Inflammatory macrophage treated with lipopolysaccharide for 4 hours (primary cell): ENCODE measurements at regions not wholly inside any gene's neighbourhood (a gene's known extent, or its start where the extent isn't known, plus 50 kb on each side); places are given as distances from the start of the nearest gene placed in this dataset.

ENCODE experiments used
- DNase-seq: peaks from one replicate; pipeline ENCODE4 v3.0.0-alpha.2; 2020

- no peak for DNase-seq
Observed at GRCh38 chr2:60659026-60659425, 97.0 kb upstream of the PAPOLG start.

DNA sequence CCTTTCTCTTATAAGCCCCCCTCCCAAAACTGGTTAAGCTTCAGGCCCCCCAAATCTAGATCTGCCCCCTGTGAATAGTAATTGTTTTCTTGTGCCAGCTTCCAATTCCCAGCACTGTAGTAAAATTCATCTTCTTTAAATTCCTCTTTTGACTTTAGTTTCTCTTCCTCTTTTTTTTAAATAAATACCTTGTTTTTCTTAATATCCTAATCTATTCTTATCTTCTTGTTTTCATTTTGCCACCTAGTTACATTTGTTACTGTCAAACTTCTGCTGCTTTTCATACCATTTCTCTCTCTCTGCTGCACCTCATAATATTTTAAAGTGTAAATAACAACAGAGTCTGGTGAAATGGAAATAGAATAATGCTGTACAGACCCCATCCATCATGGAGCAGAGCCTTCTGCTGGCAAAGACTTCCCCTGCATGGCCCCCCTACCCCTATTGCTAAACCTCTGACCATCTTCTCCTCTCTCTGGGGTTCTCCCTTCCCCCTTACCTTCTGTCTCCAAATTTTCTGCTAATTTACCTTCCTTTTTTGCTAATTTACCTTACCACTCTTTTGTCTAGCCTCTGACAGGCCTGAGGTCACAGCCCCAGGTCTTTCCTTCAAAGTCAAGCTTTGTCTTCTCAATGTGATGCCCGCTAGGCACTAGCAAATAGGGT lies 94.9 kb upstream of the PAPOLG start:
- peak; percentile 49 for DNase-seq

DNA sequence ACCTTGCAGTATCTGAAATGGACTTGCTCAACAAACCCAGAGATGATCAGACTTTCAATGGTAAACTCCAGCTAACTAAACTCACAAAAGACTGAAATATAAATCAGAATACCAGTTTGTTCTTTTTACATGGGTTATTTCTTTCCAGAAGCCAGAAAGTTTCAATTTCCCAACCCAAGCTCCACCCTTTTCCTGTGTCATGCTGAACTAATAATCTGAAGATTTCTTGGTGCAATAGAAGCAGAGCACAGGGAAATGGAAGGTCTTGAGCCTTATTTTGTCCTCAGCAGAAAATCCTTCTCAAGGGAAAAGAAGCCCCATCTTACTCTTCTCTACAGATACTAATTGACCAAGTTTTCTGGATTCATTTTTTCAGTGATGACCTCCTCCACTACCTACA lies 93.3 kb upstream of the PAPOLG start:
- DNase-seq: peak; percentile 88

GRCh38 chr2:60671966-60672365 lies 84.1 kb upstream of the PAPOLG start:
- DNase-seq: no peak

DNA sequence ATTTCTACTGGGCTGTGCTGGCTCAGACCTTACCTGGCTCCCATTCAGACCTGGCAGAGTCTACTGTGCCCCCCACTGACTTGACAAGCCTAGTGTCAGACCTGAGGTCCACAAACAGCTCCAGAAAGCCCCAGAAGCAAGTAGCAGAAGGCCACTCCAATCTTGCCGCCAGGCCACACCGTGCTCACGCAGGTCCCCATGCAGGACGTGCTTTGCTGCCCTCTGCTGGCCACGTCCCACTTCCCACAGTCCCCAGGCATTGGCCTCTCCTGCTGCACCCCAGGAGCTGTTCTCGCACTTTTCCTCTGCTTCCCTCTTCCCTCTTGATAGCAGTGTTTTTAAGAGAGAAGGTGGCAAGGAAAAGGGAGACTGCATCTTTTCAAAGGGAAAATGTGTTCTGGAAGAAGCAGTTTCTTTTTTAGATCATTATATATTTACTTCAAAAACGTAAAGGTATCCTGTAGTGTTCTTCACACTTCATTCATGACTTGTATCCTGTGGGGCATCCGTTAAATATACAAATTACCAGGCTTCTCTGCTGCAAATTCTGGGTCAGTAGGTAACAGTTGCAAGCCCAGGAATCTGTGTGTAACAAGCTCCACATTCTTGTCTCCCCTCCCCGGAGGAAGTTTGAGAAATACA lies 81.4 kb upstream of the PAPOLG start:
- DNase-seq: peak; percentile 84

DNA sequence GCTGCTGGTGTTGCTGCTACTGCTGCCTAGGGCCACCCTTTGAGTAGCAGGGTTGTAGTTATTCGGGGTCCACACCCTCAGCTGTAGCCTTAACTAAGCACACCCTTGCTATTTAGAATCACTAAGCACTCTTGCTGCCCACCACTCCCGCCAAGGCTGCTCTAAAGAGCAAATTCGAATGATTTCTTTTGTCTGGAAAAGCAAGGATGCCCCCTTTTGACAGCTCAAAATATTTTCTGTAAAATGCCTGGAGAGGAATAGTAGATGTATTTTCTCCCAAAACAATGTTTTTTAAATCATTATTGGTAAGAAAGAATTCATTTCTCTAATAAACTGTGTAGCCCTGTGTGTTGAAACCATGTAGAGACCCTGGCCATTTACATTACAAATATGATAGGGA lies 80.8 kb upstream of the PAPOLG start:
- DNase-seq: no peak

- DNase-seq: peak; percentile 70
Observed at GRCh38 chr2:60676706-60677330, 79.2 kb upstream of the PAPOLG start.

DNA sequence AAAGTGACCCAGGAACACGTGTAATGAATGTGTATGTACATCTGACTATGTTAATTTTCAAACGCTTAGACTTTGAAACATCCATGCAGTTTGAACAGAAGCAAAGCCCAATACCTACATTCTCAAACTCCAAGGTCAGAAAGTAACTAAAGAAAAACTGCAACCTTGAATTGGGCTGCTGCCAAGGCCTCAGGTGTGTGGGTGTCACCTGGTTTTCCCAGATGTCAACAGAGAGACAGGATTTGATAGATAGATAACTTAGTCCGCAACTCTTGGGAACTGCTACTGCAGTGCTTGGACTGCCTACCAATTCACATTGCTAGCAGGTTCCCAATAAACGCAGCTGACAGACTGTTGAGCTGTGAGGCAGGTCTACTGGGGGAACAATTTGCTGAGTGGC lies 78.7 kb upstream of the PAPOLG start:
- no peak for DNase-seq

DNA sequence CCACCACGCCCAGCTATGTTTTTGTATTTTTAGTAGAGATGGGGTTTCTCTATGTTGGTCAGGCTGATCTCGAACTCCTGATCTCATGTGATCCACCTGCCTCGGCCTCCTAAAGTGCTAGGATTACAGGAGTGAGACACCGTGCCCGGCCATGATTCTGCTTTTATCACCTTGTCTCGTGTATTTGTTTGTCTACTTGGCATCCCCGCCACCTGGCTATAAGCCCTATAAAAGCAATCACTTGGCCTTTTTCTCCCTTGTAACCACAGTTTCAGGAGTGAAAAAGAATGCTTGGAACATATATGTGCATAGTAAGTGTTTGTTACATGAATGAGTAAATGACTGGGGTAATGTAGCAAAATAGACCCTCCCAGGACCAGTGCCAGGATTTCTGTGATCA lies 77.5 kb upstream of the PAPOLG start:
- DNase-seq: no peak

DNA sequence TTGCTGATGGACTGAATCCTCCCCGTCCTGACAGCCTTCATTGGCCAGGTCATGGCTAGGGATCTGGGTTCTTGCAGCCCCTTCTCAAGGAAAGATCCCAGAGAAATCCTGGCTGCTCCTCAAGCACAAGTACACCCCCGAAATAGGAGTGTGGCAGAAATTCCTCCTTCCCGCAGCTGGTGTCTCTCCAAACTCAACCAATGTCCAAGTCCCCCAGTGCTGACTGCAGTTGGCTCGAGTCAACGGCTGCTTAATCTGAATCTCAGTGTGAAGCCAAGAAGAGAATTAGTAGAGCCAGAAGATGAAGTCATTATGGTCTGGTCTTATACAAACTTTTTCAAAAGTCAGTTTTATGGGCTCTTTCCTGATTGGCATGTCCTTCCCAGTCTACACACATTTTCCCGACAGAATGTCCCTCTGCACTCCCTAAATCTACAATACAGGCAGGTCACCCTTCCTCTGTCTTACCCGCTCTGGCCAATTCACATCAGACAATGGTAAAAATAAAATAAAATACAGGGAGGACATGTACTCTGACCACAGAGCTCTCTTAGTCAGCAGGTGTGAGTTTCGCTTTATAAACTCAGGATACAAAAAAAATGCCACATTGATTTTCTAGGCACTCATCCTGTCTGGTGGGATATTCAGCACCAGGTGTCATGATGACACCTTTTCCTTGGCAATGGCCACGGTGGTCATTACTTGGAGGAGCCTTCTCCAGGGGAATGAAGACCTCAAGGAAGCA lies 76.9 kb upstream of the PAPOLG start:
- DNase-seq: no peak

DNA sequence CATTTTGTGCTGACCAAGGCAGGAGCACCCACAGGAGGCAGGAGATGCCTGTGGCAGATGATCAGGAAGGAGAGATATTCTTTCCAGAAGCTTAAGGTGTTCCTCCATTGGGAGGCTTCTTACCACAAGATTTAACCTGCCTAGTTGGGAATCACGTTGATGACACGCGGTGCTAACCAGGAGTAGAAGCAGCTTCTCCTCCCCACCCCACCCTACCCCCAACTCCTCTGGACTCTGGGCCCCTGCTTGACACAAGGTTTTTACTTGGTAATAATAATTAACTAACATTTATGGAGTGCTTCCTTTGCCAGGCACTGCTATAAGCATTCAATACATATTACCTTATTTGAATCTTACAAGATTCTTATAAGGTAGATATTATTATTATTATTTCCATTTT lies 62.5 kb upstream of the PAPOLG start:
- DNase-seq: no peak

DNA sequence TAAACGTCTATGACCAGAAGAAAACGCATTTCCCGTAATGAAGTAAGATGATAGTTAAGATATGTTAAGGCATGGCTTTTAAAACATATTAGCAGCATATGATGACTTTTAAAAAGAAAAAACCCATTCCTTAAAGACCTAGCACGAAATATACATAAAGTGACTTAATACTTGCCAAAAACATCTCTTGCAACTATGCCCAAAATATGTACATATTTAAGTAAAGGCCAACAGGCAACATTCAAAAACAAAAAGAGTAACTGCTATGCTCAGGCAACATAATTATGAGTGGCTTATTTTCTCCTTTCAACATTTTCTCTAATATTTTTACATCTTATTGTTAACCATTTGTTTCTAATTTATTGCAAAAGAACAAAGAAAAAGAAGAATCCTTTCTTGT lies 60.3 kb upstream of the PAPOLG start:
- DNase-seq: no peak

DNA sequence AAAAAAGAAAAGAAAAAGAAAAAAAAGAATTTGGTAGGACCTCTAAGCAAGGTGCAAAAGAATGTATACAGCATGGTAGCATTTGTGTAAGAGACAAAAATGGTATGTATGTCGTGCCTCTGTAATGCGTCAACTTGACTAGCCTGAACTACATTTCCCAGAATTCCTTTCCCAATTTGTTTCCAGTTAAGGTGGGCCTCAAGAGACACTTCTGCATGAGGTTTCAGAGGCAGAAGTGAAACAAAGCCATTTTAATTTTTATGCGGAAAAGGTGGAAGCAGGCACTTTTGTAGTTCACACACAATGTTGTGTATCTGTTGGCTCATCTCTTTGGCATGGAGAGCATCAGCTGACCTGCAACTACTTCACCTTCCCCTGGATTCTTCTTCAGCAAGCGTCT lies 56.5 kb upstream of the PAPOLG start:
- peak; percentile 49 for DNase-seq

GRCh38 chr2:60706021-60706420 lies 50.0 kb upstream of the PAPOLG start:
- DNase-seq: no peak
